Endothelial cell of hepatic sinusoid (primary cell): ENCODE measurements at regions not wholly inside any gene's neighbourhood (a gene's known extent, or its start where the extent isn't known, plus 50 kb on each side); places are given as distances from the start of the nearest gene placed in this dataset.

Source experiments
- in situ Hi-C: cut with HindIII; loops from 2 replicates; pipeline ENCODE4 v1.10.0; 2017; ENCODE audit warnings: low sequenced_read_pairs

GRCh38 chr2:41935002-41935401, 112.8 kb upstream of the PKDCC start:
- in situ Hi-C loops = no loop called here

- in situ Hi-C loops = no loop called here
These were observed 112.0 kb upstream of the PKDCC start for GRCh38 chr2:41935825-41936224.

GRCh38 chr2:41936771-41937463, 110.9 kb upstream of the PKDCC start:
- in situ Hi-C loops = no loop called here

- in situ Hi-C loops = no loop called here
These were observed 110.3 kb upstream of the PKDCC start for GRCh38 chr2:41937464-41937906.

- in situ Hi-C loops = no loop called here
These were observed 109.7 kb upstream of the PKDCC start for GRCh38 chr2:41937921-41938708.

GRCh38 chr2:41940060-41940744, 107.6 kb upstream of the PKDCC start:
- in situ Hi-C loops = loop anchor here (5.0 kb wide), 1 partner anchor 47 kb away; no protein-coding TSS in a partner anchor

- in situ Hi-C loops = loop anchor here (5.0 kb wide), 1 partner anchor 47 kb away; no protein-coding TSS in a partner anchor
These were observed 107.1 kb upstream of the PKDCC start for GRCh38 chr2:41940745-41941063.

- in situ Hi-C loops = loop anchor here (5.0 kb wide), 1 partner anchor 45 kb away; no protein-coding TSS in a partner anchor
These were observed 106.0 kb upstream of the PKDCC start for GRCh38 chr2:41941831-41942230.

GRCh38 chr2:41942278-41942677, 105.5 kb upstream of the PKDCC start:
- in situ Hi-C loops = loop anchor here (5.0 kb wide), 1 partner anchor 45 kb away; no protein-coding TSS in a partner anchor

GRCh38 chr2:41943159-41943558, 104.7 kb upstream of the PKDCC start:
- in situ Hi-C loops = loop anchor here (5.0 kb wide), 1 partner anchor 44 kb away; no protein-coding TSS in a partner anchor

- in situ Hi-C loops = loop anchor here (5.0 kb wide), 1 partner anchor 43 kb away; no protein-coding TSS in a partner anchor
These were observed 103.5 kb upstream of the PKDCC start for GRCh38 chr2:41944220-41944880.

- in situ Hi-C loops = loop anchor here (5.0 kb wide), 1 partner anchor 94 kb away; no protein-coding TSS in a partner anchor
These were observed 100.0 kb upstream of the PKDCC start for GRCh38 chr2:41947701-41948396.

GRCh38 chr2:41948397-41948763, 99.4 kb upstream of the PKDCC start:
- in situ Hi-C loops = loop anchor here (5.0 kb wide), 1 partner anchor 94 kb away; no protein-coding TSS in a partner anchor

- in situ Hi-C loops = loop anchor here (5.0 kb wide), 1 partner anchor 93 kb away; no protein-coding TSS in a partner anchor
These were observed 98.5 kb upstream of the PKDCC start for GRCh38 chr2:41949091-41949882.

- in situ Hi-C loops = loop anchor here (5.0 kb wide), 1 partner anchor 92 kb away; no protein-coding TSS in a partner anchor
These were observed 97.7 kb upstream of the PKDCC start for GRCh38 chr2:41949883-41950665.

GRCh38 chr2:41950666-41950960, 97.2 kb upstream of the PKDCC start:
- in situ Hi-C loops = no loop called here

- in situ Hi-C loops = no loop called here
These were observed 93.2 kb upstream of the PKDCC start for GRCh38 chr2:41954304-41955291.
